Astrocyte of the spinal cord (primary cell): ENCODE measurements at regions not wholly inside any gene's neighbourhood (a gene's known extent, or its start where the extent isn't known, plus 50 kb on each side); places are given as distances from the start of the nearest gene placed in this dataset.
"Not testable (repeated sequence)": the region's sequence is repeated elsewhere in the genome, so short reads cannot be mapped to it uniquely, and the experiment has no call there.

Experiments
- DNase-seq: peaks from one replicate; pipeline ENCODE4 v3.0.0; 2011; ENCODE audit warnings: low read depth, low spot score
- H3K4me3 ChIP-seq: 2 replicates; pipeline ENCODE4 v1.5.1; 2011; ENCODE audit warnings: low read depth, mild to moderate bottlenecking, low read length, moderate library complexity
- in situ Hi-C: cut with HindIII; loops from 2 replicates; pipeline ENCODE4 v1.10.0; 2017; ENCODE audit warnings: low sequenced_read_pairs

DNA sequence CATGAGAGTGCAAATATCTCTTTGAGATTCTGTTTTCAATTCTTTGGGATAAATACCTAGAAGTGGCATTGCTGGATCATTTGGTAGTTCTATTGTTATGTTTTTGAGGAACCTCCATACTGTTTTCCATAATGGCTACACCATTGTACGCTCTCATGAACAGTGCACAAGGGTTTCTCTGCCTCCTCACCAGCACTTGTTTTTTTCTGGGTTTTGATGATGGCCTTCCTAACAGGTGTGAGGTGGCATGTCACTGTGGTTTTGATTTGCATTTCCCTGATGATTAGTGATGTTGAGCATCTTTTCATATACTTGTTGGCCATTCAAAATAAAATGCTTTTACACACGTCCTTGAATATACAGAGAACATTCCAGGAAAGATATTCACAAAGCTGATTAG is 96.2 kb downstream of the CDRT15L2 start:
- H3K4me3 ChIP-seq, in situ Hi-C loops, DNase-seq: not testable (repeated sequence)

DNA sequence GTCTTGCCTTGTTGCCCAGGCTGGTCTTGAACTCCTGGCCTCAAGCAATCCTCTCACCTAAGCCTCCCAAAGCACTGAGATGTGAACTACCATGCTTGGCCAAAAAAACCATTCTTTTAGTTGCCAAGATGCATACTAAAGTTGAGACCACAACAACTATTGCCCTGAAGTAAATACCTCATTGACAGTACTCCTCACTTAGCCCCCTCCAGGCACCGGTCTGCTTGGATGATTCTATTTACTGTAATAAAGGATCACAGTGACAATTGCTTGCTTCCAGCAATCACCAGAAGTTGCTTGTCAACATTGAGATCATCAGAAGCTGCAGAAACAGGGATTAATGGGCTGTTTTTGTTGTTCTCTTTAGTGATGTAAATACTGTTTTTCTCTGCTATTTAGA is 97.1 kb downstream of the CDRT15L2 start:
- DNase-seq, in situ Hi-C loops, H3K4me3 ChIP-seq: not testable (repeated sequence)

- in situ Hi-C loops, DNase-seq, H3K4me3 ChIP-seq: not testable (repeated sequence)
Measured at GRCh38 chr17:20677469-20677868, 97.9 kb downstream of the CDRT15L2 start.

DNA sequence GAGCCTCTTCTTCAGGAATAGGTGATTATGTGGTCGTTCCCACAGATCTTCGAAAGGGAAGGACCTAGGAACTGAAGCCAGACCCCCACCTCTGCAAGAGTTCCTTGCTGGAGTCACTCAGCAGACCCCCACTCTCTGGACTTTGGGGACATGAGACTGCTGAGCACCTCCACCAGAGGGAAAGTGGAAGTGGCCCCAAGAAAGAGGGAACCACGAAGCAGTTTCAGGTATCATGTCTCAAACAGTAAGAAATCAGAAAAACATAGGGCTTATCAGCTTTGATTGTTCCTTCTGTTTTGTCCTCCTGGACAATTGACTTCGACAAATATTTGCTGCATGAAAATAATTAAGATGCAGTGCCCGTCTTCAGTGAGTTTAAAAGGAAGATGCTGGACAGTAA is 98.9 kb downstream of the CDRT15L2 start:
- in situ Hi-C loops, H3K4me3 ChIP-seq, DNase-seq: not testable (repeated sequence)

DNA sequence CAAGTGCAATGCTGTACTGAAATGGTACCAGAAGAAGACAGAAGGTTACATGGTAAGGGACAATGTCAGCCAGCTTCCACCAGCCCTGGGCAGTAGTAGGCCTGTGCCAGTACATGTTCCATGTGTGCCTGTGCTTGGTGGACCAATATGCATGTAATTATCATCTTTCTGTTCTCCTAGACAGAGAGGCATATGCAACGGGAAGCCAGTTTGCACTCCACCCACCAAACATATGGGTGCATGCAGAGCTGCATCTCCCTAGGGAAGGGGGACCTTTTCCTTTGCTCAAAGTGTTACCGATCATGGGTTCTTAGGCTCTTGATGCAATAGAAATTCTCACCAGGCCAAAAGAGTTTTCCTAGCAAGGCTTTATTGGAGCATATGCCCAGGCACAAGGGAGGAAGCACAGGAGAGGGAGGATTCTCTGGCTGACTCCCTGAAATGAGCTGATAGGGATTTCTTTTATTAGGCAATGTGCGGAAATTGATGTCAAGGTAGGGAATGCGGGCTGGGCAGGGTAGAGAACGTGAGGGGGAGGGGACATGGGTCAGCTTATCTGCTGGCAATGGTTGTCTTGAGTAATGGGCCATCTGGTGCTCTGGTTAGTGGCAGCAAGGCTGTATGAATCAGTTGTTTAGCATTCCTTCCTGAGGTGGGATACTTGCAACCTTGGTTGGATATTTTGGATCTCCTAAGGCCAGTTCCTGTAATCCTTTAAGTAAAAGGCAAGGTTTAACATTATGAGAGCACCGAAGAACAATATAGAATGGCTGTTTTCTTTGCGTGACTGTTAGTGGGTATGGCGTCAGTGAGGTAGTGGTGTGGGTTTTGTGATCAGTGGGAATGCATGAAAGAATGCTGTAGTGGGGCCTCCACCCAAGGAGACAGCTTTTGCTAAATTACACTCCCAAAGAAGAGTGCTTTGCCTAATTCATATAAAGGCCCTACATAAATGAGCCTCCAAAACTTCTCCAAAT is 102.5 kb downstream of the CDRT15L2 start:
- in situ Hi-C loops, DNase-seq, H3K4me3 ChIP-seq: not testable (repeated sequence)

- H3K4me3 ChIP-seq, DNase-seq, in situ Hi-C loops: not testable (repeated sequence)
Measured at GRCh38 chr17:20683651-20684229, 104.2 kb downstream of the CDRT15L2 start.

DNA sequence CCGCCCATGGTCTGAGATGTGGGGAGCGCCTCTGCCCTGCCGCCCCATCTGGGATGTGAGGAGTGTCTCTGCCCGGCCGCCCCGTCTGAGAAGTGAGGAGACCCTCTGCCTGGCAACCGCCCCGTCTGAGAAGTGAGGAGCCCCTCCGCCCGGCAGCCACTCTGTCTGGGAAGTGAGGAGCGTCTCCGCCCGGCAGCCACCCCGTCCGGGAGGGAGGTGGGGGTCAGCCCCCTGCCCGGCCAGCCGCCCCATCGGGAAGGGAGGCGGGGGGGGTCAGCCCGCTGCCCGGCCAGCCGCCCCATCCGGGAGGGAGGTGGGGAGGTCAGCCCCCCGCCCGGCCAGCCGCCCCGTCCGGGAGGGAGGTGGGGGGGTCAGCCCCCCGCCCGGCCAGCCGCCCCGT is 105.5 kb downstream of the CDRT15L2 start:
- in situ Hi-C loops, DNase-seq, H3K4me3 ChIP-seq: not testable (repeated sequence)

GRCh38 chr17:20687584-20687983 is 108.1 kb downstream of the CDRT15L2 start:
- DNase-seq, in situ Hi-C loops, H3K4me3 ChIP-seq: not testable (repeated sequence)

- in situ Hi-C loops, H3K4me3 ChIP-seq, DNase-seq: not testable (repeated sequence)
Measured at GRCh38 chr17:20689170-20689749, 109.7 kb downstream of the CDRT15L2 start.

DNA sequence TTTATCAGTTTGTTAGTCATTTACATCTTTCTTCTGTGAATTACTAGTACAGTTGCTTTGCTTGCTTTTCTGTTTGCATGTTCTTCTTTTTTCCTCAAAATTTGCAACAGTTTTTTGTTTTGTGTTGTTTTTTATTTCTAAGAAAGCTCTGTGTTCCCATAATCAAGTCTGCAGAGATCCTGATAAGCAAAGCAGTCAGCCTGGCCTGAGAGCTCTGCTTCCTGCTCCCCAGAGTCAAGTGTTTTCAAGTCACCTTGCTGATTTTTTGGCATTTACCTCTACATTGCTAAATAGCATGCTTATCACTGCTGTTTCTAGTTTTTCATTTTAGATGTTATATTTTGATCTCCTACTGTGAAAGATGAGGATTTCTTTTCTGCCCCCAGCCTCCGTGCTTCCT is 113.2 kb downstream of the CDRT15L2 start:
- DNase-seq, in situ Hi-C loops: not testable (repeated sequence)

DNA sequence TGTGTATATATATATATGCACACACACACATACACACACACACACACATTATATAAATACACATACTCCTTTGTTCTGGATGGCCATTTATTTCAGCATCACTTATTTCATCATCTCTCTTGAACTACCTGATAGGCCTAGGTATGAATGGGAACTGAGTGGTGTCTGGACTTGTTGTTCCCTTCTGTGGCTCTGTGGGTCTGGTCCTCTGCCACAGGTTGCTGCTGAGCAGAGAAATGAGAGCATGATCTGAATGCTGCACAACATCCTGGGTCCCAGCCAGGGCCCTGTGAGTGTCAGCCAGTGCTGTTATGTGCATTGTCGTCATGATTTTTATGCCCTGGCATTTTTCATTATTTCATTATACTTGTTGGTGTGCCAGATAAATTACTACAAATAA is 116.3 kb downstream of the CDRT15L2 start:
- DNase-seq, in situ Hi-C loops, H3K4me3 ChIP-seq: not testable (repeated sequence)

More for the DNA sequence above, 113.2 kb downstream of the CDRT15L2 start:
- H3K4me3 ChIP-seq: not testable (repeated sequence)

GRCh38 chr17:20698463-20699206 is 119.1 kb downstream of the CDRT15L2 start:
- DNase-seq, H3K4me3 ChIP-seq, in situ Hi-C loops: not testable (repeated sequence)

DNA sequence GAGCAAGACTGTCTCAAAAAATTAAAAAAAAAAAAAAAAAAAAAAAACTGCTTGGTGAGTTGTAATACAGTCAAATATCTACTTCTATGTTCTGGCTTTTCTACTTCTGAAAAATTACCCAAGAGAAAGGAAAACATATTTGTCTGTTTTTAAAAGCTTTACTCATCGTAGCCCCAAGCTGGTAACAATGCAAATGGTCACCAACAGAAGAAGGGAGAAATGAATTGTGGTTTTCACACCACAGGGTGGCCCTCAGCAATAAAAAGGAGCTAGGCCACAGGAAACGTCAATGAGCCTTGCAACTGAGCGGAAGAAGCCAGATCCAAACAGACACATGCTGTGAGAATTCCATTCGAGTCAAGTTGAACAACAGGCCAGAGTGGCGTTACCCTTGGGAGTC is 121.0 kb downstream of the CDRT15L2 start:
- in situ Hi-C loops, H3K4me3 ChIP-seq: not testable (repeated sequence)
- DNase-seq: peak; percentile 59

- DNase-seq, in situ Hi-C loops, H3K4me3 ChIP-seq: not testable (repeated sequence)
Measured at GRCh38 chr17:20701366-20701765, 121.8 kb downstream of the CDRT15L2 start.
